ENCODE measurements at regions not wholly inside any gene's neighbourhood (a gene's known extent, or its start where the extent isn't known, plus 50 kb on each side); places are given as distances from the start of the nearest gene placed in this dataset.
"Not testable (repeated sequence)": the region's sequence is repeated elsewhere in the genome, so short reads cannot be mapped to it uniquely, and the experiment has no call there.

- ATAC-seq (no peak), DNase-seq (no peak)
- Histone ChIP-seq H3K9me3 (peaks cover 0 to 1% (median 0%) of the 10 kb centered on the region in 11 donors), H3K4me3 (no peak overlapping the region), H3K27me3 (no peaks in the 10 kb centered on the region), H3K27ac (no peak overlapping the region), H3K4me1 (peaks cover 0 to 4% (median 0%) of the 10 kb centered on the region in 9 donors), H3K36me3 (no peaks in the 10 kb centered on the region)
- intact Hi-C loops (cut with DNase I), result loop anchor here in 6 of 10 donors (5.0 to 10.0 kb wide), 2 partner anchors 429 to 431 kb away; partner anchors contain the start of gene ARL4A (in 6 of the 6)
- TF ChIP-seq, protein P1, sequence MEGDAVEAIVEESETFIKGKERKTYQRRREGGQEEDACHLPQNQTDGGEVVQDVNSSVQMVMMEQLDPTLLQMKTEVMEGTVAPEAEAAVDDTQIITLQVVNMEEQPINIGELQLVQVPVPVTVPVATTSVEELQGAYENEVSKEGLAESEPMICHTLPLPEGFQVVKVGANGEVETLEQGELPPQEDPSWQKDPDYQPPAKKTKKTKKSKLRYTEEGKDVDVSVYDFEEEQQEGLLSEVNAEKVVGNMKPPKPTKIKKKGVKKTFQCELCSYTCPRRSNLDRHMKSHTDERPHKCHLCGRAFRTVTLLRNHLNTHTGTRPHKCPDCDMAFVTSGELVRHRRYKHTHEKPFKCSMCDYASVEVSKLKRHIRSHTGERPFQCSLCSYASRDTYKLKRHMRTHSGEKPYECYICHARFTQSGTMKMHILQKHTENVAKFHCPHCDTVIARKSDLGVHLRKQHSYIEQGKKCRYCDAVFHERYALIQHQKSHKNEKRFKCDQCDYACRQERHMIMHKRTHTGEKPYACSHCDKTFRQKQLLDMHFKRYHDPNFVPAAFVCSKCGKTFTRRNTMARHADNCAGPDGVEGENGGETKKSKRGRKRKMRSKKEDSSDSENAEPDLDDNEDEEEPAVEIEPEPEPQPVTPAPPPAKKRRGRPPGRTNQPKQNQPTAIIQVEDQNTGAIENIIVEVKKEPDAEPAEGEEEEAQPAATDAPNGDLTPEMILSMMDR (IDR thresholded peaks at IDR 0.05), result no peak
These were observed 428.4 kb downstream of the ARL4A start for GRCh38 chr7:13115855-13116254.

DNA sequence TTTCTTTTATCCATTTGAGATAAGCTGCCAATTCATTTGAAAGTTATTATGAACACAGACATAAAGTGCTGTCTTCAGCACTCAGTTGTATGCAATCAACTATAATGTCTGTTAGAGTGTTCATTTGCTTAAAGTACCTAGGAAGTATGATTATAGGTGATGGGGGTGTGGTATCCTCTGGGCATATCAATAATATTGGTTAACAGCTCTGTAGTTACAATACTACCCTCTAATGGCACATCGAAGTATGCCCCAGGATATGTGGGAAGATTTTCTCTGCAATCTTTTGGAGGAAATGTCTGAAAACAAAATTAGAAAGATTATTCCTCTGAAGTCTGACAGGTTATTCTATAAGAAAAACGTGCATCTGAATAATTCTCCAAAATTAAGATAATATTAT lies 429.7 kb downstream of the ARL4A start:
- intact Hi-C loops (cut with DNase I), result loop anchor here in 6 of 10 donors (5.0 to 10.0 kb wide), 2 partner anchors 430 to 432 kb away; partner anchors contain the start of gene ARL4A (in 6 of the 6)
- Histone ChIP-seq H3K27ac (no peak overlapping the region), H3K9me3 (peaks cover 0 to 7% (median 0%) of the 10 kb centered on the region in 11 donors), H3K4me1 (peaks cover 0 to 4% (median 0%) of the 10 kb centered on the region in 9 donors), H3K4me3 (no peak overlapping the region), H3K27me3 (no peaks in the 10 kb centered on the region), H3K36me3 (no peaks in the 10 kb centered on the region)
- ATAC-seq (peak in 1 of 8 donors; percentile 33), DNase-seq (no peak)
- TF ChIP-seq, protein P1 (IDR thresholded peaks at IDR 0.05), result peak in 6 of 9 donors; percentile 30 to 58 (median 43)
- WGBS, 2 donors, result 37 to 45% methylated on average over 2 of the region's 2 CpGs

- H3K4me3 ChIP-seq, result no peak overlapping the region
- H3K27ac ChIP-seq, result no peak overlapping the region
- peaks cover 0 to 12% (median 0%) of the 10 kb centered on the region in 11 donors for H3K9me3 ChIP-seq
- DNase-seq (no peak), ATAC-seq (no peak)
- no peaks in the 10 kb centered on the region for H3K36me3 ChIP-seq
- intact Hi-C loops (cut with DNase I), result loop anchor here in 6 of 10 donors (5.0 to 10.0 kb wide), 2 partner anchors 430 to 433 kb away; partner anchors contain the start of gene ARL4A (in 6 of the 6)
- TF ChIP-seq, protein P1 (IDR thresholded peaks at IDR 0.05), result no peak
- H3K4me1 ChIP-seq, result peaks cover 0 to 4% (median 0%) of the 10 kb centered on the region in 9 donors
- H3K27me3 ChIP-seq, result no peaks in the 10 kb centered on the region
These were observed 430.2 kb downstream of the ARL4A start for GRCh38 chr7:13117592-13117991.

GRCh38 chr7:13124629-13125028 lies 437.2 kb downstream of the ARL4A start:
- not testable (repeated sequence) for DNase-seq

DNA sequence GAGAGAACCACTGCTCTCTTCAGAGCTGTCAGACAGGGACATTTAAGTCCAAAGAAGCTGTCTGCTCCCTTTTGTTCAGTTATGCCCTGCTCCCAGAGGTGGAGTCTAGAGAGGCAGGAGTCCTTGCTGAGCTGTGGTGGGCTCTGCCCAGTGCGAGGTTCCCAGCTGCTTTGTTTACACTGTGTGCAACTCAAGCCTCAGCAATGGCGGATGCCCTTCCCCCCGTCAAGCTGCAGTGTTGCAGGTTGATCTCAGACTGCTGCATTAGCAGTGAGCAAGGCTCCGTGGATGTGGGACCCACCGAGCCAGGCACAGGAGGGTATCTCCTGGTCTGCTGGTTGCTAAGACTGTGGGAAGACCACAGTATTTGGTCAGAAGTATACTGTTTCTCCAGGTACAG lies 438.9 kb downstream of the ARL4A start:
- intact Hi-C loops (cut with DNase I), result no loop called here
- TF ChIP-seq, protein P1 (IDR thresholded peaks at IDR 0.05), result no peak
- Histone ChIP-seq H3K36me3 (no peaks in the 10 kb centered on the region), H3K27me3 (no peaks in the 10 kb centered on the region), H3K4me3 (no peak overlapping the region), H3K27ac (no peak overlapping the region), H3K4me1 (no peaks in the 10 kb centered on the region), H3K9me3 (peaks cover 0 to 31% (median 5%) of the 10 kb centered on the region in 11 donors)
- WGBS, 2 donors, result 88% methylated on average over 5 of the region's 5 CpGs
- ATAC-seq (no peak), DNase-seq (no peak)

More at GRCh38 chr7:13124629-13125028, 437.2 kb downstream of the ARL4A start:
- H3K36me3 ChIP-seq; H3K4me1 ChIP-seq; H3K27me3 ChIP-seq; H3K4me3 ChIP-seq; intact Hi-C loops (cut with DNase I); H3K27ac ChIP-seq; ATAC-seq: not testable (repeated sequence)
- WGBS, 2 donors, result 96 to 97% methylated on average over 2 of the region's 2 CpGs
- H3K9me3 ChIP-seq, result peaks cover 0 to 31% (median 5%) of the 10 kb centered on the region in 11 donors

Data from heart right ventricle (tissue), 16 donors.